Progenitor cell of endocrine pancreas (in vitro differentiated cells): ENCODE measurements at regions not wholly inside any gene's neighbourhood (a gene's known extent, or its start where the extent isn't known, plus 50 kb on each side); places are given as distances from the start of the nearest gene placed in this dataset.

ENCODE experiments used
- DNase-seq: peaks from one replicate; pipeline ENCODE4 v3.0.0; 2021; ENCODE audit warnings: low spot score; ENCODE audit not compliant: unreplicated experiment
- H3K27ac Mint-ChIP-seq: 2 replicates; pipeline ENCODE4 v1.8.0; 2021; ENCODE audit warnings: mild to moderate bottlenecking, moderate library complexity, mixed read lengths
- H3K27me3 Mint-ChIP-seq: 2 replicates; pipeline ENCODE4 v1.8.0; 2021; ENCODE audit warnings: mixed read lengths
- H3K36me3 Mint-ChIP-seq: 2 replicates; pipeline ENCODE4 v1.8.0; 2022; ENCODE audit warnings: mixed read lengths; ENCODE audit not compliant: insufficient read depth
- H3K4me1 Mint-ChIP-seq: 2 replicates; pipeline ENCODE4 v1.8.0; 2021; ENCODE audit warnings: low read depth, mixed read lengths
- H3K4me3 Mint-ChIP-seq: 2 replicates; pipeline ENCODE4 v1.8.0; 2021; ENCODE audit warnings: low read depth, mild to moderate bottlenecking, moderate library complexity, mixed read lengths
- H3K9me3 Mint-ChIP-seq: 2 replicates; pipeline ENCODE4 v1.8.0; 2021; ENCODE audit warnings: low read depth, mixed read lengths
- CTCF ChIP-seq: fragments of 200-600 bp; sonication (generic); IDR thresholded peaks from one replicate; pipeline ENCODE4 v1.5.0; 2021; ENCODE audit warnings: antibody characterized with exemption, mild to moderate bottlenecking; ENCODE audit not compliant: unreplicated experiment

- no peak for TF ChIP-seq CTCF
- no peak for DNase-seq
- Mint-ChIP-seq H3K36me3 (no peaks in the 10 kb centered on the region), H3K27me3 (peaks cover 72% of the 10 kb centered on the region), H3K9me3 (no peaks in the 10 kb centered on the region), H3K4me3 (no peak overlapping the region), H3K27ac (no peak overlapping the region), H3K4me1 (peaks cover 9% of the 10 kb centered on the region)
Measured at GRCh38 chr2:15727396-15728244, 136.0 kb downstream of the DDX1 start.

DNA sequence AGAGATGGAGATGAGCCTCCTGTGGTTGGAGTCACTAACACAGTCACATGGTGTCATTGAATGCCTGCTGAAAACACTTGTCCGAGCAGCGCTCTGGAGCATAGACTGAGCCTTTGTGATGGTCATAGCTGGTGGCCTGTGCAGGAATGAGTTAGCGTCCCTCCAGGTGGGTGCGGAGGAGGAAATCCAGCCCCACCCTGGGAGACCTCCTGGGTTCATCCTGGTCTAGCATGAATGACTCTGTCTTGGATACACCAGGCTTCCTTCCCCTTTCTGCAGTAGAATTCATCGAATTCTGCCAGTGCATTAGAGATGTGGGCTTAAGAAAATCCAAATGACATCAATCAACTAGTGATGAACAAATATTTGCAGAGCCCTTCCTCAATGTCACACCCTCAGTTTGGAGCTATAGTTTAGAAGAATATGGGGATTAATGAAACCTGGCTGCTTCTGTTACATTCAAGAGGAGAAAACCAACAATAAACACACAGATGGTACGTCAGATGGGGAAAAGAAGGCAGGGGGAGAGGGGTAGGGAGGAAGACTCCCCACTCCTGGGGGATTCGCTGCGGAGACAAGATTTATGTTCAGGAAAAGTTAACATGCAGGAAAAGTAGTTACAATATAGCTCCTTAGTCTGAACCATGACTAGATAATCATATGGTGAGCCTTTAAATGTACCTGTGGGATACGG is 136.7 kb downstream of the DDX1 start:
- no peak for TF ChIP-seq CTCF
- DNase-seq = no peak
- no peak overlapping the region for H3K27ac Mint-ChIP-seq
- peaks cover 12% of the 10 kb centered on the region for H3K4me1 Mint-ChIP-seq
- H3K27me3 Mint-ChIP-seq = peaks cover 68% of the 10 kb centered on the region
- H3K4me3 Mint-ChIP-seq = no peak overlapping the region
- no peaks in the 10 kb centered on the region for H3K9me3 Mint-ChIP-seq
- no peaks in the 10 kb centered on the region for H3K36me3 Mint-ChIP-seq

GRCh38 chr2:15729001-15729400 is 137.3 kb downstream of the DDX1 start:
- H3K4me1 Mint-ChIP-seq = peaks cover 18% of the 10 kb centered on the region
- no peaks in the 10 kb centered on the region for H3K36me3 Mint-ChIP-seq
- H3K27me3 Mint-ChIP-seq = peaks cover 71% of the 10 kb centered on the region
- no peak for TF ChIP-seq CTCF
- no peak overlapping the region for H3K4me3 Mint-ChIP-seq
- H3K27ac Mint-ChIP-seq = no peak overlapping the region
- no peaks in the 10 kb centered on the region for H3K9me3 Mint-ChIP-seq
- no peak for DNase-seq

- Mint-ChIP-seq H3K27me3 (peaks cover 68% of the 10 kb centered on the region), H3K9me3 (no peaks in the 10 kb centered on the region), H3K36me3 (no peaks in the 10 kb centered on the region), H3K4me1 (peaks cover 26% of the 10 kb centered on the region), H3K4me3 (no peak overlapping the region), H3K27ac (no peak overlapping the region)
- DNase-seq = no peak
- TF ChIP-seq CTCF = no peak
Measured at GRCh38 chr2:15729709-15730544, 138.3 kb downstream of the DDX1 start.
